ENCODE measurements at regions not wholly inside any gene's neighbourhood (a gene's known extent, or its start where the extent isn't known, plus 50 kb on each side); places are given as distances from the start of the nearest gene placed in this dataset.

GRCh38 chr1:57887964-57888491 lies 464.2 kb upstream of the DAB1 start:
- no peak for TF ChIP-seq CTCF (conservative IDR thresholded peaks at IDR 0.05 in 1 of 2, IDR thresholded peaks at IDR 0.05 in 1 of 2; ENCODE audit: extremely low read depth in 1 of 2, insufficient read depth in 1 of 2, low read depth in 1 of 2, low read length in 2 of 2)
- no peak for TF ChIP-seq EZH2 (IDR thresholded peaks at IDR 0.05; ENCODE audit: borderline replicate concordance, low read length)

Data from mammary epithelial cell (primary cell).